ENCODE measurements at regions not wholly inside any gene's neighbourhood (a gene's known extent, or its start where the extent isn't known, plus 50 kb on each side); places are given as distances from the start of the nearest gene placed in this dataset.

DNA sequence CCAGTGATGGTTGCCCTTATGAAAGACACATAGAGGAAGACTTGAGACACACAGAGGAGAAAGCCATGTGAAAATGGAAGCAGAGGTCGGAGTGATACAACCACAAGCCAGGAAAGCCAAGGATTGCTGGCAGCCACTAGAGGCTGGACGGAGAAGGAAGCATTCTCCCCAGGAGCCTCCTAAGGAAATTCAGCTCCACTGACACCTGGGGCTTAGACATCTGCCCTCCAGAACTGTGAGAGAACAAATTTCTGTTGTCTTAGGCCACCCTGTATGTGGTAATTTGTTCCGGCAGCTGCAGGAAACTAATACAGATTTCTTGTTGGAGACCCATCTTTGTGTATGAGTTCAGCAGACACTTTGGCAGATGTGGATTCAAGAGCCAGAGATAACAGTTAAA lies 126.9 kb upstream of the ATP1A1 start:
- TF ChIP-seq, protein P1, sequence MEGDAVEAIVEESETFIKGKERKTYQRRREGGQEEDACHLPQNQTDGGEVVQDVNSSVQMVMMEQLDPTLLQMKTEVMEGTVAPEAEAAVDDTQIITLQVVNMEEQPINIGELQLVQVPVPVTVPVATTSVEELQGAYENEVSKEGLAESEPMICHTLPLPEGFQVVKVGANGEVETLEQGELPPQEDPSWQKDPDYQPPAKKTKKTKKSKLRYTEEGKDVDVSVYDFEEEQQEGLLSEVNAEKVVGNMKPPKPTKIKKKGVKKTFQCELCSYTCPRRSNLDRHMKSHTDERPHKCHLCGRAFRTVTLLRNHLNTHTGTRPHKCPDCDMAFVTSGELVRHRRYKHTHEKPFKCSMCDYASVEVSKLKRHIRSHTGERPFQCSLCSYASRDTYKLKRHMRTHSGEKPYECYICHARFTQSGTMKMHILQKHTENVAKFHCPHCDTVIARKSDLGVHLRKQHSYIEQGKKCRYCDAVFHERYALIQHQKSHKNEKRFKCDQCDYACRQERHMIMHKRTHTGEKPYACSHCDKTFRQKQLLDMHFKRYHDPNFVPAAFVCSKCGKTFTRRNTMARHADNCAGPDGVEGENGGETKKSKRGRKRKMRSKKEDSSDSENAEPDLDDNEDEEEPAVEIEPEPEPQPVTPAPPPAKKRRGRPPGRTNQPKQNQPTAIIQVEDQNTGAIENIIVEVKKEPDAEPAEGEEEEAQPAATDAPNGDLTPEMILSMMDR (IDR thresholded peaks at IDR 0.05) = no peak
- no peak for TF ChIP-seq EZH2 (IDR thresholded peaks at IDR 0.05; ENCODE audit: borderline replicate concordance, insufficient read depth, low read depth, low read length, poor library complexity, severe bottlenecking)
